ENCODE measurements at regions not wholly inside any gene's neighbourhood (a gene's known extent, or its start where the extent isn't known, plus 50 kb on each side); places are given as distances from the start of the nearest gene placed in this dataset.
A peak's percentile ranks its signal among the peaks of the same experiment; 100 is the strongest.

- Histone ChIP-seq H3K4me3 (ENCODE audit: low read depth, low read length) (no peak overlapping the region), H3K9ac (ENCODE audit: low read depth, low read length) (peak overlapping the region; percentile 37), H3K27me3 (ENCODE audit: control insufficient read depth, insufficient read depth, low read length) (no peaks in the 10 kb centered on the region), H3K9me3 (ENCODE audit: control insufficient read depth, insufficient read depth, low read length) (no peaks in the 10 kb centered on the region), H3K4me1 (ENCODE audit: control insufficient read depth, insufficient read depth, low read length) (no peaks in the 10 kb centered on the region), H3K36me3 (ENCODE audit: control insufficient read depth, insufficient read depth, low read length) (no peaks in the 10 kb centered on the region)
Observed at GRCh38 chr16:85262558-85263238, 150.4 kb upstream of the CIBAR2 start.

DNA sequence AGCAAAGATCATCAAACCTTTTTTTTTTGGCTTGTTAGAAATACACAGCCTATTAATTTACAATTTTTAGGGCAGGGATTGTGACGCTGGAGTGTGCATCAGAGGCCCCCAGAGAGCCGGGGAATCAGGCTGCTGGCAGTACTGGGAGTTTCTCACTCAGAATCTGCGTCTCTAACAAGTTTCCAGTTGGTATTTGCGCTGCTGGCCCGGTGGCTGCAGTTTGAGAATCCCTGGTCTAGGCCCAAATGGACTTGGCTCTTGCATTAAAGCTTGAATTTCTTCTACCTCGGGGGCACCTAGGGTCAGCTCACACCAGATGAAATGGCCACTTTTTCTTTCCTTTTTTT is 150.9 kb upstream of the CIBAR2 start:
- no peak overlapping the region for H3K4me3 ChIP-seq (ENCODE audit: low read depth, low read length)

GRCh38 chr16:85264752-85265151 is 152.5 kb upstream of the CIBAR2 start:
- Histone ChIP-seq H3K36me3 (ENCODE audit: control insufficient read depth, insufficient read depth, low read length) (no peaks in the 10 kb centered on the region), H3K9me3 (ENCODE audit: control insufficient read depth, insufficient read depth, low read length) (no peaks in the 10 kb centered on the region), H3K4me1 (ENCODE audit: control insufficient read depth, insufficient read depth, low read length) (no peaks in the 10 kb centered on the region), H3K27me3 (ENCODE audit: control insufficient read depth, insufficient read depth, low read length) (no peaks in the 10 kb centered on the region), H3K4me3 (ENCODE audit: low read depth, low read length) (no peak overlapping the region), H3K9ac (ENCODE audit: low read depth, low read length) (no peak overlapping the region)

More for the DNA sequence above, 150.9 kb upstream of the CIBAR2 start:
- Histone ChIP-seq H3K36me3 (ENCODE audit: control insufficient read depth, insufficient read depth, low read length) (no peaks in the 10 kb centered on the region), H3K9ac (ENCODE audit: low read depth, low read length) (no peak overlapping the region), H3K4me1 (ENCODE audit: control insufficient read depth, insufficient read depth, low read length) (no peaks in the 10 kb centered on the region), H3K27me3 (ENCODE audit: control insufficient read depth, insufficient read depth, low read length) (no peaks in the 10 kb centered on the region), H3K9me3 (ENCODE audit: control insufficient read depth, insufficient read depth, low read length) (no peaks in the 10 kb centered on the region)

GRCh38 chr16:85265161-85265784 is 153.0 kb upstream of the CIBAR2 start:
- H3K36me3 ChIP-seq (ENCODE audit: control insufficient read depth, insufficient read depth, low read length): no peaks in the 10 kb centered on the region
- no peaks in the 10 kb centered on the region for H3K9me3 ChIP-seq (ENCODE audit: control insufficient read depth, insufficient read depth, low read length)
- no peaks in the 10 kb centered on the region for H3K27me3 ChIP-seq (ENCODE audit: control insufficient read depth, insufficient read depth, low read length)
- H3K4me3 ChIP-seq (ENCODE audit: low read depth, low read length): no peak overlapping the region
- no peak overlapping the region for H3K9ac ChIP-seq (ENCODE audit: low read depth, low read length)
- H3K4me1 ChIP-seq (ENCODE audit: control insufficient read depth, insufficient read depth, low read length): no peaks in the 10 kb centered on the region

GRCh38 chr16:85265810-85266209 is 153.5 kb upstream of the CIBAR2 start:
- no peaks in the 10 kb centered on the region for H3K36me3 ChIP-seq (ENCODE audit: control insufficient read depth, insufficient read depth, low read length)
- no peaks in the 10 kb centered on the region for H3K4me1 ChIP-seq (ENCODE audit: control insufficient read depth, insufficient read depth, low read length)

DNA sequence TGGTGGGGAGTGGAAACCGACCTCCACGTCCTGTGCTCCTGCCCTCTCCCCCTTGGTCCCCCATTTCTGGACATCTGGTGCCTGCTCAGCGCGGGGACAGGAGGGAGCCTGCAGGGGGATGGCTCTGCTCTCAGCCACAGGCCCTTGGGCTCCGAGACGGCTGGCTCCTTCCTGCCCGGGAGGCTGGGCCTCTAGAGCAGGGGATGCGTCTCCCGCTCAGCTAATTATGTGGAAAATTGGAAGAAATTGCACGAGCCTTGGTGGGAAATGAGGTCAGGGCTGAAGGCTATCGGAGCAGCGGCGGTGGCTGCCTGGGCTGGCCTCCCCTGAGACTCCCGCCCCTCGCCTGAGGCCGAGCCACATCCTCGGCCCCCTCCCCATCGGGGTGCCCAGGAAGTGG is 154.6 kb upstream of the CIBAR2 start:
- no peak overlapping the region for H3K9ac ChIP-seq (ENCODE audit: low read depth, low read length)
- H3K4me1 ChIP-seq (ENCODE audit: control insufficient read depth, insufficient read depth, low read length): no peaks in the 10 kb centered on the region
- H3K27me3 ChIP-seq (ENCODE audit: control insufficient read depth, insufficient read depth, low read length): no peaks in the 10 kb centered on the region
- no peaks in the 10 kb centered on the region for H3K36me3 ChIP-seq (ENCODE audit: control insufficient read depth, insufficient read depth, low read length)
- no peak overlapping the region for H3K4me3 ChIP-seq (ENCODE audit: low read depth, low read length)
- H3K9me3 ChIP-seq (ENCODE audit: control insufficient read depth, insufficient read depth, low read length): no peaks in the 10 kb centered on the region

More at GRCh38 chr16:85265810-85266209, 153.5 kb upstream of the CIBAR2 start:
- H3K27me3 ChIP-seq (ENCODE audit: control insufficient read depth, insufficient read depth, low read length): no peaks in the 10 kb centered on the region
- H3K9me3 ChIP-seq (ENCODE audit: control insufficient read depth, insufficient read depth, low read length): no peaks in the 10 kb centered on the region
- H3K4me3 ChIP-seq (ENCODE audit: low read depth, low read length): no peak overlapping the region
- H3K9ac ChIP-seq (ENCODE audit: low read depth, low read length): no peak overlapping the region

DNA sequence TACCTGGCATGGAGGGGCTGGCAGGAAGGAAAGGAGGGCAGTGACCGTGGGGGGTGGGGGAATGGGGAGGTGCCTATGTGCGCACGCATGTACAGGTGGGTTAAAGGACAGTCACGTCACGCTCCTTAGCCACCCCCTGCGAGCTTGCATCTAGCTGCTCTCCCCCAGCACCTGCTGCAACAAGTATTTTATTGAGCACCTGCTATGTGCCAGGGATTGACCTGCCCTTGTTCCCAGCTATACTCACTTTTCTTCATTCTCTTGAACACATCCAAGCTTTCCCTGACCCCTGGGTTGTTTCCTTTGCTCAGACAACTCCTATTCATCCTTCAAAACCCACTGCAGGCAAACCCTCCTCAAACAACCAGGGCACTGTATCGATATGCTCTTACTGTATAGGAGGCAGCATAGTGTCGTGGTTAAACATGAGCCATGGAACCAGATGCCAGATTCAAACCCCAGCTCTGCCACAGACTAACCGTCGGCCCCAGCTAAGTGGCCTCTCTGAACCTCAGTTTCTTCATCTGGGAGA is 155.2 kb upstream of the CIBAR2 start:
- Histone ChIP-seq H3K36me3 (ENCODE audit: control insufficient read depth, insufficient read depth, low read length) (no peaks in the 10 kb centered on the region), H3K9me3 (ENCODE audit: control insufficient read depth, insufficient read depth, low read length) (no peaks in the 10 kb centered on the region), H3K9ac (ENCODE audit: low read depth, low read length) (no peak overlapping the region), H3K27me3 (ENCODE audit: control insufficient read depth, insufficient read depth, low read length) (no peaks in the 10 kb centered on the region), H3K4me1 (ENCODE audit: control insufficient read depth, insufficient read depth, low read length) (no peaks in the 10 kb centered on the region), H3K4me3 (ENCODE audit: low read depth, low read length) (no peak overlapping the region)

DNA sequence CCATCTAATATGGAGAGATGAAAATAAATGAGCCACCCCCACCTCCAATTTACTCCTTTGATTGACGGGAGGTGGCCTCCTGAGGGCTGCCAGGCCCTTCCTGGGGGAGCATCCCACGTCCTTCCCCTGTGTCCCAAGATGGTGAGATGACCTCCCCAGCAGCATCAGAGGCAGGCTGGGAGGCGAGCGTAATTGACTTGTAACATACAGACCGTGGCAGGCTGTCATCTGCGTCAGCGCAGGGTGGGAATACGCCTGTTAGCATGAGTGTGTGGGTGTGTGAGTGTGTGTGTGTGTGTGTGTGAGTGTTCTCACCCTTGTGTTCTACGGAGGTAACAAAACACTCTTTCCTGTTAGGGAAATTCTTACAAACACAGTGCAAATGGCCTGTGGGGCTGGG is 156.9 kb upstream of the CIBAR2 start:
- H3K36me3 ChIP-seq (ENCODE audit: control insufficient read depth, insufficient read depth, low read length): no peaks in the 10 kb centered on the region
- H3K9ac ChIP-seq (ENCODE audit: low read depth, low read length): no peak overlapping the region
- no peaks in the 10 kb centered on the region for H3K27me3 ChIP-seq (ENCODE audit: control insufficient read depth, insufficient read depth, low read length)
- no peaks in the 10 kb centered on the region for H3K9me3 ChIP-seq (ENCODE audit: control insufficient read depth, insufficient read depth, low read length)
- no peak overlapping the region for H3K4me3 ChIP-seq (ENCODE audit: low read depth, low read length)
- H3K4me1 ChIP-seq (ENCODE audit: control insufficient read depth, insufficient read depth, low read length): no peaks in the 10 kb centered on the region

- H3K4me3 ChIP-seq (ENCODE audit: low read depth, low read length): no peak overlapping the region
- H3K36me3 ChIP-seq (ENCODE audit: control insufficient read depth, insufficient read depth, low read length): no peaks in the 10 kb centered on the region
- no peak overlapping the region for H3K9ac ChIP-seq (ENCODE audit: low read depth, low read length)
- H3K27me3 ChIP-seq (ENCODE audit: control insufficient read depth, insufficient read depth, low read length): no peaks in the 10 kb centered on the region
- H3K4me1 ChIP-seq (ENCODE audit: control insufficient read depth, insufficient read depth, low read length): no peaks in the 10 kb centered on the region
- H3K9me3 ChIP-seq (ENCODE audit: control insufficient read depth, insufficient read depth, low read length): no peaks in the 10 kb centered on the region
Observed at GRCh38 chr16:85270374-85270773, 158.1 kb upstream of the CIBAR2 start.

GRCh38 chr16:85271198-85271597 is 158.9 kb upstream of the CIBAR2 start:
- H3K36me3 ChIP-seq (ENCODE audit: control insufficient read depth, insufficient read depth, low read length): no peaks in the 10 kb centered on the region
- no peaks in the 10 kb centered on the region for H3K4me1 ChIP-seq (ENCODE audit: control insufficient read depth, insufficient read depth, low read length)
- H3K27me3 ChIP-seq (ENCODE audit: control insufficient read depth, insufficient read depth, low read length): no peaks in the 10 kb centered on the region
- H3K9me3 ChIP-seq (ENCODE audit: control insufficient read depth, insufficient read depth, low read length): no peaks in the 10 kb centered on the region
- H3K4me3 ChIP-seq (ENCODE audit: low read depth, low read length): no peak overlapping the region
- no peak overlapping the region for H3K9ac ChIP-seq (ENCODE audit: low read depth, low read length)

- Histone ChIP-seq H3K9ac (ENCODE audit: low read depth, low read length) (no peak overlapping the region), H3K4me1 (ENCODE audit: control insufficient read depth, insufficient read depth, low read length) (no peaks in the 10 kb centered on the region), H3K27me3 (ENCODE audit: control insufficient read depth, insufficient read depth, low read length) (no peaks in the 10 kb centered on the region), H3K4me3 (ENCODE audit: low read depth, low read length) (no peak overlapping the region), H3K9me3 (ENCODE audit: control insufficient read depth, insufficient read depth, low read length) (no peaks in the 10 kb centered on the region), H3K36me3 (ENCODE audit: control insufficient read depth, insufficient read depth, low read length) (no peaks in the 10 kb centered on the region)
Observed at GRCh38 chr16:85273293-85273692, 161.0 kb upstream of the CIBAR2 start.

- no peak overlapping the region for H3K9ac ChIP-seq (ENCODE audit: low read depth, low read length)
- no peak overlapping the region for H3K4me3 ChIP-seq (ENCODE audit: low read depth, low read length)
- H3K4me1 ChIP-seq (ENCODE audit: control insufficient read depth, insufficient read depth, low read length): no peaks in the 10 kb centered on the region
- no peaks in the 10 kb centered on the region for H3K27me3 ChIP-seq (ENCODE audit: control insufficient read depth, insufficient read depth, low read length)
- H3K9me3 ChIP-seq (ENCODE audit: control insufficient read depth, insufficient read depth, low read length): no peaks in the 10 kb centered on the region
- H3K36me3 ChIP-seq (ENCODE audit: control insufficient read depth, insufficient read depth, low read length): no peaks in the 10 kb centered on the region
Observed at GRCh38 chr16:85274501-85274900, 162.2 kb upstream of the CIBAR2 start.

Measured in iPS-15b (cell line).